DMS53 treated with DMSO at 0.1 percent for 48 hours (cell line): ENCODE measurements at regions not wholly inside any gene's neighbourhood (a gene's known extent, or its start where the extent isn't known, plus 50 kb on each side); places are given as distances from the start of the nearest gene placed in this dataset.
"Not testable (repeated sequence)": the region's sequence is repeated elsewhere in the genome, so short reads cannot be mapped to it uniquely, and the experiment has no call there.

Experiments
- DNase-seq: peaks from one replicate; lab custom pipeline; 2025; ENCODE audit not compliant: unreplicated experiment; lab: John Stamatoyannopoulos, UW

GRCh38 chr4:59583845-59584568 lies 1616.1 kb upstream of the ADGRL3 start:
- DNase-seq: no peak

- DNase-seq: no peak
Observed at GRCh38 chr4:59597536-59598329, 1602.4 kb upstream of the ADGRL3 start.

GRCh38 chr4:59598330-59598618 lies 1601.9 kb upstream of the ADGRL3 start:
- no peak for DNase-seq

GRCh38 chr4:59608466-59608865 lies 1591.7 kb upstream of the ADGRL3 start:
- DNase-seq: no peak

- no peak for DNase-seq
Observed at GRCh38 chr4:59612235-59612634, 1587.9 kb upstream of the ADGRL3 start.

GRCh38 chr4:59615316-59615715 lies 1584.8 kb upstream of the ADGRL3 start:
- DNase-seq: no peak

- DNase-seq: no peak
Observed at GRCh38 chr4:59629348-59629747, 1570.8 kb upstream of the ADGRL3 start.

GRCh38 chr4:59630235-59630634 lies 1569.9 kb upstream of the ADGRL3 start:
- no peak for DNase-seq

- no peak for DNase-seq
Observed at GRCh38 chr4:59630922-59631321, 1569.2 kb upstream of the ADGRL3 start.

- no peak for DNase-seq
Observed at GRCh38 chr4:59637596-59637995, 1562.5 kb upstream of the ADGRL3 start.

- no peak for DNase-seq
Observed at GRCh38 chr4:59643682-59644081, 1556.4 kb upstream of the ADGRL3 start.

GRCh38 chr4:59644765-59645164 lies 1555.4 kb upstream of the ADGRL3 start:
- no peak for DNase-seq

- no peak for DNase-seq
Observed at GRCh38 chr4:59646082-59646481, 1554.0 kb upstream of the ADGRL3 start.

- no peak for DNase-seq
Observed at GRCh38 chr4:59647011-59647410, 1553.1 kb upstream of the ADGRL3 start.

GRCh38 chr4:59647500-59647899 lies 1552.6 kb upstream of the ADGRL3 start:
- no peak for DNase-seq

- DNase-seq: no peak
Observed at GRCh38 chr4:59650861-59651260, 1549.3 kb upstream of the ADGRL3 start.

- no peak for DNase-seq
Observed at GRCh38 chr4:59655996-59656395, 1544.1 kb upstream of the ADGRL3 start.

GRCh38 chr4:59664771-59665170 lies 1535.4 kb upstream of the ADGRL3 start:
- no peak for DNase-seq

GRCh38 chr4:59666645-59667044 lies 1533.5 kb upstream of the ADGRL3 start:
- DNase-seq: no peak

- no peak for DNase-seq
Observed at GRCh38 chr4:59671037-59671436, 1529.1 kb upstream of the ADGRL3 start.

GRCh38 chr4:59676389-59676788 lies 1523.7 kb upstream of the ADGRL3 start:
- no peak for DNase-seq

- DNase-seq: not testable (repeated sequence)
Observed at GRCh38 chr4:59676992-59677391, 1523.1 kb upstream of the ADGRL3 start.

GRCh38 chr4:59685626-59686025 lies 1514.5 kb upstream of the ADGRL3 start:
- no peak for DNase-seq
